LNCaP clone FGC (cell line): ENCODE measurements at regions not wholly inside any gene's neighbourhood (a gene's known extent, or its start where the extent isn't known, plus 50 kb on each side); places are given as distances from the start of the nearest gene placed in this dataset.

Experiments
- DNase-seq: peaks from one replicate; pipeline ENCODE4 v3.0.0-alpha.2; 2011; ENCODE audit warnings: low read depth
- H3K4me3 ChIP-seq: 2 replicates; pipeline ENCODE4 v1.5.1; 2011; ENCODE audit warnings: mild to moderate bottlenecking, low read depth, low read length, control low read depth
- CTCF ChIP-seq: IDR thresholded peaks from 2 replicates; pipeline ENCODE4 v1.5.1; 2012; ENCODE audit warnings: mild to moderate bottlenecking; ENCODE audit not compliant: control insufficient read depth, insufficient read depth; ENCODE audit errors: extremely low read depth

GRCh38 chr4:12961713-12962112 lies 522.4 kb downstream of the RAB28 start:
- no peak for TF ChIP-seq CTCF
- no peak for DNase-seq
- H3K4me3 ChIP-seq = no peak overlapping the region

- no peak overlapping the region for H3K4me3 ChIP-seq
- DNase-seq = no peak
- no peak for TF ChIP-seq CTCF
Observed at GRCh38 chr4:12958436-12958835, 525.7 kb downstream of the RAB28 start.

GRCh38 chr4:12957108-12957507 lies 527.0 kb downstream of the RAB28 start:
- H3K4me3 ChIP-seq = no peak overlapping the region
- TF ChIP-seq CTCF = no peak
- DNase-seq = peak; percentile 75

GRCh38 chr4:12956026-12956425 lies 528.1 kb downstream of the RAB28 start:
- no peak for DNase-seq
- no peak overlapping the region for H3K4me3 ChIP-seq
- TF ChIP-seq CTCF = no peak

- DNase-seq = no peak
- TF ChIP-seq CTCF = no peak
- no peak overlapping the region for H3K4me3 ChIP-seq
Observed at GRCh38 chr4:12949719-12950490, 534.2 kb downstream of the RAB28 start.

GRCh38 chr4:12943069-12943468 lies 541.1 kb downstream of the RAB28 start:
- no peak overlapping the region for H3K4me3 ChIP-seq
- DNase-seq = no peak
- TF ChIP-seq CTCF = no peak

GRCh38 chr4:12933760-12934221 lies 550.3 kb downstream of the RAB28 start:
- H3K4me3 ChIP-seq = no peak overlapping the region
- DNase-seq = no peak
- no peak for TF ChIP-seq CTCF
